Smooth muscle cell (in vitro differentiated cells): ENCODE measurements at regions not wholly inside any gene's neighbourhood (a gene's known extent, or its start where the extent isn't known, plus 50 kb on each side); places are given as distances from the start of the nearest gene placed in this dataset.
"Not testable (repeated sequence)": the region's sequence is repeated elsewhere in the genome, so short reads cannot be mapped to it uniquely, and the experiment has no call there.

Experiments
- DNase-seq: peaks from one replicate; lab custom pipeline; 2025; ENCODE audit not compliant: unreplicated experiment; lab: John Stamatoyannopoulos, UW
- H2AFZ ChIP-seq: fragments of 200-600 bp; sonication (generic); 2 replicates; pipeline ENCODE4 v1.6.0; 2016; ENCODE audit warnings: antibody characterized with exemption, low read depth, mild to moderate bottlenecking
- H3F3A ChIP-seq: fragments of 200-600 bp; sonication (generic); 2 replicates; pipeline ENCODE4 v1.6.0; 2017; ENCODE audit warnings: antibody characterized with exemption, low read depth
- H3K27ac ChIP-seq: fragments of 200-600 bp; sonication (generic); 2 replicates; pipeline ENCODE4 v1.5.1; 2016; ENCODE audit warnings: low read depth, mild to moderate bottlenecking
- H3K27me3 ChIP-seq: fragments of 200-600 bp; sonication (generic); 2 replicates; pipeline ENCODE4 v1.6.1; 2016; ENCODE audit warnings: low read depth, mild to moderate bottlenecking
- H3K36me3 ChIP-seq: fragments of 200-600 bp; sonication (generic); 2 replicates; pipeline ENCODE4 v1.5.1; 2016; ENCODE audit warnings: low read depth
- H3K4me1 ChIP-seq: fragments of 200-600 bp; sonication (generic); 2 replicates; pipeline ENCODE4 v1.5.1; 2016; ENCODE audit warnings: low read depth
- H3K4me2 ChIP-seq: fragments of 200-600 bp; sonication (generic); 2 replicates; pipeline ENCODE4 v1.6.0; 2016; ENCODE audit warnings: mild to moderate bottlenecking
- H3K4me3 ChIP-seq: fragments of 200-600 bp; sonication (generic); 2 replicates; pipeline ENCODE4 v1.5.1; 2016; ENCODE audit warnings: mild to moderate bottlenecking
- H3K79me2 ChIP-seq: fragments of 200-600 bp; sonication (generic); 2 replicates; pipeline ENCODE4 v1.6.0; 2016; ENCODE audit warnings: low read depth, mild to moderate bottlenecking
- H3K9ac ChIP-seq: fragments of 200-600 bp; sonication (generic); 2 replicates; pipeline ENCODE4 v1.6.0; 2016; ENCODE audit warnings: low read depth
- H3K9me3 ChIP-seq: fragments of 200-600 bp; sonication (generic); replicated peaks from 2 replicates; pipeline ENCODE4 v1.5.1; 2016; ENCODE audit warnings: low read depth
- H4K20me1 ChIP-seq: fragments of 200-600 bp; sonication (generic); 2 replicates; pipeline ENCODE4 v1.6.0; 2016; ENCODE audit warnings: low read depth
- CTCF ChIP-seq: fragments of 200-600 bp; sonication (generic); IDR thresholded peaks from 2 replicates; pipeline ENCODE4 v1.5.1; 2017; ENCODE audit warnings: borderline replicate concordance, mild to moderate bottlenecking, antibody characterized with exemption; ENCODE audit not compliant: insufficient read depth, poor library complexity, severe bottlenecking
- WGBS: methylation state at CpG from one replicate; pipeline ENCODE4 v1.1.7; 2016; ENCODE audit warnings: low lambda C conversion rate; 5-methylcytosine and 5-hydroxymethylcytosine counted together

DNA sequence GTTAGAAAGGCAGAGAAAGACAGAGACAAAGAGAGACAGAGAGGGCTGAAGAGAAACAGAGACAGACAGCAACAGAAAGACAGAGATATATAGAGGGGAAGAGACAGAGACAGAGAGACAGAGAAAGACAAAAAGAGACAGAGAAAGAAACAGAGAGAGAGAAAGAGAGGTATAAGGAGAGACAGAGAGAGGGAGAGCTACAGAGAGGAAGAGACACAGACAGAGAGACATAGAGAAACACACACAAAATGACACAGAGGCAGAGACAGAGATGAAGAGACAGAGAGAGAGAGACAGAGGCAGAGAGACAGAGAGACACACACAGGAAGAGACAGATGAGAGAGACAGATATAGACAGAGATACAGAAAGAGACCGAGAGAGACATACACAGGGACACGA is 168.6 kb downstream of the TMEM121 start:
- no peak overlapping the region for H3K4me3 ChIP-seq

GRCh38 chr14:105696388-105696787 is 170.0 kb downstream of the TMEM121 start:
- not testable (repeated sequence) for H3K27me3 ChIP-seq, H3K36me3 ChIP-seq, DNase-seq, H4K20me1 ChIP-seq, H3K9me3 ChIP-seq, H3K4me1 ChIP-seq, H3K79me2 ChIP-seq, H3K9ac ChIP-seq, H3K4me2 ChIP-seq, H3F3A ChIP-seq, H3K27ac ChIP-seq, H3K4me3 ChIP-seq, H2AFZ ChIP-seq
- WGBS, result no CpG with 5 or more reads among the region's 11 CpGs

More for the DNA sequence above, 168.6 kb downstream of the TMEM121 start:
- no peak overlapping the region for H3K9ac ChIP-seq
- TF ChIP-seq CTCF, result no peak
- H3K79me2 ChIP-seq, result no peaks in the 10 kb centered on the region
- H3K4me1 ChIP-seq, result no peaks in the 10 kb centered on the region
- no peaks in the 10 kb centered on the region for H3K27me3 ChIP-seq
- no peak overlapping the region for H3K27ac ChIP-seq
- DNase-seq, result no peak
- H3K36me3 ChIP-seq, result no peaks in the 10 kb centered on the region
- no peaks in the 10 kb centered on the region for H3K9me3 ChIP-seq
- no peak overlapping the region for H2AFZ ChIP-seq
- no peaks in the 10 kb centered on the region for H3F3A ChIP-seq
- H4K20me1 ChIP-seq, result no peaks in the 10 kb centered on the region
- H3K4me2 ChIP-seq, result no peak overlapping the region
- 91% methylated on average over 2 of the region's 2 CpGs for WGBS

- H3K27me3 ChIP-seq, H2AFZ ChIP-seq, H3K79me2 ChIP-seq, H3K4me3 ChIP-seq, DNase-seq, H3K9ac ChIP-seq, H3K27ac ChIP-seq, H3K36me3 ChIP-seq, H3K4me1 ChIP-seq, H3K9me3 ChIP-seq, H4K20me1 ChIP-seq, H3F3A ChIP-seq, H3K4me2 ChIP-seq: not testable (repeated sequence)
- WGBS, result 90% methylated on average over 21 of the region's 22 CpGs
Measured at GRCh38 chr14:105697414-105697813, 171.0 kb downstream of the TMEM121 start.

- not testable (repeated sequence) for DNase-seq, H3K4me1 ChIP-seq, H3K9ac ChIP-seq, H3K9me3 ChIP-seq, H3F3A ChIP-seq, H3K36me3 ChIP-seq, H3K27me3 ChIP-seq, H2AFZ ChIP-seq, H3K4me3 ChIP-seq, H3K79me2 ChIP-seq, H4K20me1 ChIP-seq, H3K4me2 ChIP-seq, H3K27ac ChIP-seq
- WGBS, result 74% methylated on average over 5 of the region's 5 CpGs
Measured at GRCh38 chr14:105697955-105698354, 171.6 kb downstream of the TMEM121 start.

DNA sequence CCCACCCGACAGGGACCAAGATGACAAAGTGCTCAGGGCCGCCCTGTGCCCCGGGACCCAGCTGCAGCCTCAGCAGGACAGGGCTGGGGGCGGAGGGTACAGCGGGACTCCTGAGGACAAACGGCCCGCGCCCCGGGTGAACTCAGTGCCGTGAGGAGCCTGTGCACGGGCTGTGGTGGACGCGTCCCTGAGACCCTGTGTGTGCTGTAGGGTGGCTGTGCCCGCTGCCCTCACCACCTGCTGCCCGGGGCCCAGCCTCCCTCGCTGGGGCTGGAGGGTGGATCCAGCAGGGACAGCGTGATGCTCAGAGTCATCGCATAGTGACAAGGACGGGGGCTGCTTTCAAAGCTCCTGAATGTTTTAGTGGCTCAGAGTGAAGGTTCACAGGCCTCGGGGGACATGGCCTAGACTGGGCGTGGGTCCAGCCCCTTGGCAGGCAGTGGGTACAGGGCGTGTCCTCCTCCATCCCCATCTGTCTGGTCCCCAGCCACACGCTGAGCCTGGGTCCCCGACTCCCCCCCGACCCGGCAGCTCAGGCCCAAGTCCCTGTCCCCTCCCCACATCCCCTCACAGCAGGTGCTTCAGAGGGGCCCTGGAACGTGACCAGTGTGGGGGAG is 172.7 kb downstream of the TMEM121 start:
- H3K79me2 ChIP-seq, H3K36me3 ChIP-seq, H3F3A ChIP-seq, H3K4me1 ChIP-seq, H2AFZ ChIP-seq, H4K20me1 ChIP-seq, H3K27ac ChIP-seq, DNase-seq, H3K9me3 ChIP-seq, H3K27me3 ChIP-seq, H3K4me3 ChIP-seq, H3K9ac ChIP-seq, H3K4me2 ChIP-seq: not testable (repeated sequence)
- WGBS, result 90% methylated on average over 14 of the region's 27 CpGs

GRCh38 chr14:105699706-105700105 is 173.3 kb downstream of the TMEM121 start:
- WGBS, result 80% methylated on average over 8 of the region's 9 CpGs
- H3K4me1 ChIP-seq, H4K20me1 ChIP-seq, H3K79me2 ChIP-seq, H3K36me3 ChIP-seq, H3F3A ChIP-seq, DNase-seq, H3K9me3 ChIP-seq, H3K27me3 ChIP-seq, H3K27ac ChIP-seq, H3K9ac ChIP-seq, H3K4me3 ChIP-seq, H3K4me2 ChIP-seq, H2AFZ ChIP-seq: not testable (repeated sequence)

DNA sequence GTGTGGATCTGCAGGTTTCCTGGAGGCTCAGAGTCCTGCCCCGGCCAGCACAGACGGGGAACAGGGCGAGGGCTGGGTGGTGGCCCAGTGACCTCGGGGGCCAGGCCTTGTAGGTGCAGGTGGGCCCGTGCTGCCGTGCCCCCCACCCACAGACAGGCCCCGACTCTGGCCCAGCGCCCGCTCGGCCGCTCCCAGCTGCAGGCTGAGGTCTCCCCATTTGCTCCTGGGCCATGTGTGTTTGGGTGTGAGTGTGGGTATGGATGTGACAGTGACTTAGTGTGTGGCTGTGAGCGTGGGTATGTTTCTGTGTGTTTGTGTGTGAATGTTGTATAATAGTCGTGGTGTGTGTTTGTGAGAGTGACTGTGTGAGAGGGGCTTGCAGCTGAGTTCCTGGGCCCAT is 173.8 kb downstream of the TMEM121 start:
- not testable (repeated sequence) for H3K9ac ChIP-seq, H4K20me1 ChIP-seq, DNase-seq, H3K27ac ChIP-seq, H3K4me2 ChIP-seq, H3K9me3 ChIP-seq, H3K4me1 ChIP-seq, H3K79me2 ChIP-seq, H2AFZ ChIP-seq, H3K36me3 ChIP-seq, H3K27me3 ChIP-seq, H3F3A ChIP-seq, H3K4me3 ChIP-seq
- 86% methylated on average over 13 of the region's 13 CpGs for WGBS
